ENCODE measurements at regions not wholly inside any gene's neighbourhood (a gene's known extent, or its start where the extent isn't known, plus 50 kb on each side); places are given as distances from the start of the nearest gene placed in this dataset.

GRCh38 chr18:42274488-42275137 lies 319.6 kb downstream of the PIK3C3 start:
- no peaks in the 10 kb centered on the region for H3K9me3 ChIP-seq
- H3K36me3 ChIP-seq = no peaks in the 10 kb centered on the region
- intact Hi-C loops (cut with DNase I) = no loop called here
- no peak overlapping the region for H3K4me3 ChIP-seq
- no peak overlapping the region for H3K27ac ChIP-seq
- TF ChIP-seq POLR2A (IDR thresholded peaks at IDR 0.05) (no peak), POLR2AphosphoS5 (IDR thresholded peaks at IDR 0.05) (no peak), CTCF (IDR thresholded peaks at IDR 0.05) (no peak), EP300 (IDR thresholded peaks at IDR 0.05) (no peak)
- no peaks in the 10 kb centered on the region for H3K27me3 ChIP-seq
- H3K4me1 ChIP-seq = no peaks in the 10 kb centered on the region
- DNase-seq = no peak
- WGBS, 2 donors = 0 to 30% methylated on average over 1 of the region's 1 CpG

- Histone ChIP-seq H3K9me3 (no peaks in the 10 kb centered on the region), H3K27ac (no peak overlapping the region), H3K4me1 (no peaks in the 10 kb centered on the region), H3K36me3 (no peaks in the 10 kb centered on the region), H3K4me3 (no peak overlapping the region), H3K27me3 (no peaks in the 10 kb centered on the region)
- intact Hi-C loops (cut with DNase I) = no loop called here
- TF ChIP-seq CTCF (IDR thresholded peaks at IDR 0.05) (no peak), POLR2A (IDR thresholded peaks at IDR 0.05) (no peak), EP300 (IDR thresholded peaks at IDR 0.05) (no peak), POLR2AphosphoS5 (IDR thresholded peaks at IDR 0.05) (no peak)
- DNase-seq = no peak
- WGBS, 2 donors = 16 to 76% methylated on average over 2 of the region's 2 CpGs
Measured at GRCh38 chr18:42275138-42275535, 320.1 kb downstream of the PIK3C3 start.

GRCh38 chr18:42275949-42276730 lies 321.1 kb downstream of the PIK3C3 start:
- intact Hi-C loops (cut with DNase I) = no loop called here
- 11 to 53% methylated on average over 7 to 8 of the region's 8 CpGs for WGBS, 2 donors
- Histone ChIP-seq H3K4me1 (no peaks in the 10 kb centered on the region), H3K27me3 (no peaks in the 10 kb centered on the region), H3K27ac (no peak overlapping the region), H3K36me3 (no peaks in the 10 kb centered on the region), H3K9me3 (no peaks in the 10 kb centered on the region), H3K4me3 (no peak overlapping the region)
- TF ChIP-seq CTCF (IDR thresholded peaks at IDR 0.05) (no peak), POLR2AphosphoS5 (IDR thresholded peaks at IDR 0.05) (no peak), EP300 (IDR thresholded peaks at IDR 0.05) (no peak), POLR2A (IDR thresholded peaks at IDR 0.05) (no peak)
- no peak for DNase-seq

GRCh38 chr18:42281124-42281523 lies 326.1 kb downstream of the PIK3C3 start:
- Histone ChIP-seq H3K36me3 (no peaks in the 10 kb centered on the region), H3K4me1 (no peaks in the 10 kb centered on the region), H3K27me3 (no peaks in the 10 kb centered on the region), H3K4me3 (no peak overlapping the region), H3K9me3 (no peaks in the 10 kb centered on the region), H3K27ac (no peak overlapping the region)
- TF ChIP-seq CTCF (IDR thresholded peaks at IDR 0.05) = no peak
- TF ChIP-seq POLR2A (IDR thresholded peaks at IDR 0.05) = no peak
- no peak for TF ChIP-seq EP300 (IDR thresholded peaks at IDR 0.05)
- TF ChIP-seq POLR2AphosphoS5 (IDR thresholded peaks at IDR 0.05) = no peak
- intact Hi-C loops (cut with DNase I) = no loop called here
- no peak for DNase-seq
